Stromal cell of bone marrow (primary cell): ENCODE measurements at regions not wholly inside any gene's neighbourhood (a gene's known extent, or its start where the extent isn't known, plus 50 kb on each side); places are given as distances from the start of the nearest gene placed in this dataset.
"Not testable (repeated sequence)": the region's sequence is repeated elsewhere in the genome, so short reads cannot be mapped to it uniquely, and the experiment has no call there.

Experiments
- DNase-seq: peaks from one replicate; pipeline ENCODE4 v3.0.0-alpha.2; 2012; ENCODE audit warnings: low read depth

DNA sequence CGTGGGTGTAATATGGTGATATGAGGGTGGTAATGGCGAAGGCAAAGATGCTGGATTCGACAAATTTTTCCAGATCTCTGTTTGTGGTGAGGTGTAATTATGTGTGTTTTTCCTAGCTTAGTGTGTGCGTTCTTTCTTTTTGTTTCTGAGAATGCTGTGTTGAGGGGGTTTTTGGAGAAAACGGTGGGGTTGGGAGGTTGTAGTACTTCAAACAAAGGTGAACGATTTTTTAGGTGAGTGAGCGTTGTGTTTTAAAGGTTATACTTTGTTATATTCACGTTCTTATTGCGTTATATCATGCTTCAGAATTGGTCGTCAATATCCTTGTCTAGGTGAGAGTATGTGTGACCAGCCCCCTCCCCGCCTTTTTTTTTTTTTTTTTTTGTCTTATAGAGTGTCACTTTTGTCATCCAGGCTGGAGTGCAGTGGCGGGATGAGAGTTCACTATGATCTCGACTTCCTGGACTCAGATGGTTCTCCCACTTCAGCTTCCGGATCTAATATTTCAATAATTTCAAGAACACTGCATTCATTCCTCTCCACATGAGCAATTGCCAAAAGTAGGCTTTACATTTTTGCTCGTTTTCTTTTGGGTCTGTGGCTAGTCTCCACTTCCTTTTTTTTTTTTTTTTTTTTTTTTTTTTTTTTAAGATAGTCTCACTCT, 82.2 kb upstream of the RNU2-1 start:
- no peak for DNase-seq

DNA sequence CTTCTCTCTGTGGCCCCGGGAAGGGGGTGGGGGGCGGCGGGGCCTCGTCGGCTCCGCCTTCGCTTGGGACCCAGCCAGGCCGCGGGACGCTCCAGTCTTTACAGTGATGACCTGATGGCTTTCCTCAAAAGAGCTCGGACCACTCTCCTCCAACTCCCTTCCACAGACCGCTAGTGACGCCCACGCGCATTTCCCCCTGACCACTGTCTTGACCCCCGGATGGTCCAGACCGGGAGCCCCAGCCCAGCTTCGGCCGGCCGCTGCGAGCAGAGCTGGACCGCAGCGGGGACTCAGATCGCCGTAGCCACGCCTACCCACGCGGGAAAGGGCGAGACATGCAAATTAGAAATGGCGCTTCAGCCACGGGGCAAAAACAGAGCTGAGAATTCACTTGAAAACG, 81.6 kb upstream of the RNU2-1 start:
- no peak for DNase-seq

DNA sequence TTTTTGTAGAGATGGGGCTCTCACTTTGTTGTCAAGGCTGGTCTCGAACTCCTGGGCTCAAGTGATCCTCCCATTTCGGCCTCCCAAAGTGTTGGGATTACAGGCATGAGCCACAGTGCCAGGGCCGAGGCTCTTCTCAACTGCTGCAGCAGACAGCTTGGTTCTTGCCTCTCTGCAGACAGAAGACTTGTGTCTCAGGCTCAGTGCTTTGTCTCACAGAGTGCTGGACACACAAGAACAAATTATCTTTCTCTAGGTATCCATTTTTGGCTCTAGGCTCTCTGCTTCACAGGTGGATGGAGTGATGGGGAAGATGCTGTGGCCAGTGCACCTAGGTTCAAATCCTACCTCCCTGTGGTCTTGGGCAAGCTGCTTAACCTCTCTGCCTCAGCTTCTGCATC, 80.8 kb upstream of the RNU2-1 start:
- DNase-seq: no peak

DNA sequence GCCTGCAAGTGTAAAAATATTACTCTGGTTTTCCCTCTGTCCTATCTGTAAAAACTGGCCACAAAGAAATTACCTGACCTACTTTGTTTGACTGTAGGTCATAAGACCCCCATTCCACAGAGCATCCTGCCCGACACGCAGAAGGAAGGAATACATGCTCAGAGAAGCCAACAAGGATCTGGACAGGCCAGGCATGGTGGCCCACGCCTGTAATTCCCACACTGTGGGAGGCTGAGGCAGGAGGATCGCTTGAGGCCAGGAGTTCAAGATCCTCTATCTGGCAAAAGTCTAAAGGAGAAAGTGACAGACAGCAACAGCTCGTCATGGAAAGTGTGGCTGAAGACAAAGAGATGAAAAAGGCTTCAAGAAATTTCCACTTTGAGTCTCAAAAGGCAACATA, 78.2 kb upstream of the RNU2-1 start:
- DNase-seq: no peak

DNA sequence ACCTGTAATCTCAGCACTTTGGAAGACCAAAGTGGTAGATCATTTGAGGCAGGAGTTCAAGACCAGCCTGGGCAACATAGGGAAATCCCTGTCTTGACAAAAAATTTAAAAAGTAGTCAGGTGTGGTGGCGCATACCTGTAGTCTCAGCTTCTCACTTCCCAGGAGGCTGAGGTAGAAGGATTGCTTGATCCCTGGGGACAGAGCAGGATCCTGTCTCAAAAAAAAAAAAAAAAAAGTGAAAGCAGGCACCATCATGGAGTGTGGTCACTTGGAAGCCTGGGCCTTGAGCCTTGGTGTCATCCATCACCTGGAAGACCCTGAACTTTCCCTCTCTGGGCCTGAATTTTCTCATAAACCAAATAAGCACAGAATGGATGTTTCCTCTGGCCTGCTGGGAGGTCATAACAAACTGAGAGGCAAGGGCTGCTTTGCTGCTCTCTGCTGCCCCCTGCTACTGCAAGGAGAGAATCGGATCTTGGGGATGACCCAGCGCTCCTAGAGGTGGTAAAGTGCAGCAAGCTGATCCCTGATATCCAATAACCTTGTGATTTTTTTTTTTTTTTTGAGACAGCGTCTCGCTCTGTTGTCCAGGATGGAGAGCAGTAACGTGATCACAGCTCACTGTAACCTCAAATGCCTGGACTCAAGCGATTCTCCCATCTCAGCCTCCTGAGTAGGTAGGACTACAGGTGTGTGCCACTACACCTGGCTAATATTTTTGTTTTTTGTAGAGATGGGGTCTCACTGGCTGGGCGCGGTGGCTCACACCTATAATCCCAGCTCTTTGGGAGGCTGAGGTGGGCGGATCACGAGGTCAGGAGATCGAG, 75.9 kb upstream of the RNU2-1 start:
- DNase-seq: no peak

DNA sequence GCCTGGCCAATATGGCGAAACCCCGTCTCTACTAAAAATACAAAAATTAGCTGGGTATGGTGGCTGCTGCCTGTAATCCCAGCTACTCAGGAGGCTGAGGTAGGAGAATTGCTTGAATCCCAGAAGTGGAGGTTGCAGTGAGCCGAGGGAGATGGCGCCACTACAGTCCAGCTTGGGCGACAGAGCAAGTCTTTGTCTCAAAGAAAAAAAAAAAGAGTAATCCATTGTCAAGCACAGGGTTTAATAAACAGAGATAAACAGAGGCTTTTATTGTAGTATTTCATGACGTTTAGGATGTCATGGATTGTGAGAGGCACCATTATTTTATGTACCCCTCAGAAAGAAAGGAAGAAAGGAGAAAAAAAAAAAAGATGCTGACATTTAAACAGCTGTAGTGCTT, 75.2 kb upstream of the RNU2-1 start:
- DNase-seq: no peak

DNA sequence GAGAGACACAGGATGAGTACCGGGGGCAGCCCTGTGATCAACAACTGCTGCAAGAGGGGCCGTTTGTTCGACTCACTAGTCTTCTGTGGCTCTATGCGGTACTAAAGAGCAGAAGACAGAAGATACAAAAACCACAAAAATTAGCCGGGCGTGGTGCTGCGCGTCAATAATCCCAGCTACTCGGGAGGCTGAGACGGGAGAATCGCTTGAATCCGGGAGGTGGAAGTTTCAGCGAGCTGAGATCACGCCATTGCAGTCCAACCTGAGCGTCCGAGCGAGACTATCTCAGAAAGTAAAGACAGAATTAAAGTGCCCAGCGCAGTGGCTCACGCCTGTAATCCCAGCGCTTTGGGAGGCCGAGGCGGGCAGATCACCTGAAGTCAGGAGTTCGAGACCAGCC, 71.0 kb upstream of the RNU2-1 start:
- DNase-seq: not testable (repeated sequence)

DNA sequence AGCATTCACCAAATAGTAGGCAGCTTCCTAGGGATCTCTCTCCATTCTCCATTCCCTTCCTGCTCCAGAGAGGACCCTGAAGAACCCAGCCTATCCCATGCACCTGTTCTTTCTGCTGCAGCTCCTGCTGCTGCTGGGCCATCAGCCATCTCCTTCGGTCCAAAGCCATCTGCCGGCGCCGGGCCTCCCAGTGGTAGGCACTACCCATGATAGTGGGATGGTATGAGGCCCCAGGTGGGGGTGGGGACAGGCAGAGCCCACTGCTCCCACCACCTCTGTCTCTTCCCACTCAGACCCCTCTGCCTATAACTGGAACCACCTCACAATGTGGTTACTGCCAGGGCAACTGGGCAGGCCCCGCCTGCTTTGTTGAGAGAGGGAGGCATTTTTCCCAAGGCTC, 69.3 kb upstream of the RNU2-1 start:
- not testable (repeated sequence) for DNase-seq

DNA sequence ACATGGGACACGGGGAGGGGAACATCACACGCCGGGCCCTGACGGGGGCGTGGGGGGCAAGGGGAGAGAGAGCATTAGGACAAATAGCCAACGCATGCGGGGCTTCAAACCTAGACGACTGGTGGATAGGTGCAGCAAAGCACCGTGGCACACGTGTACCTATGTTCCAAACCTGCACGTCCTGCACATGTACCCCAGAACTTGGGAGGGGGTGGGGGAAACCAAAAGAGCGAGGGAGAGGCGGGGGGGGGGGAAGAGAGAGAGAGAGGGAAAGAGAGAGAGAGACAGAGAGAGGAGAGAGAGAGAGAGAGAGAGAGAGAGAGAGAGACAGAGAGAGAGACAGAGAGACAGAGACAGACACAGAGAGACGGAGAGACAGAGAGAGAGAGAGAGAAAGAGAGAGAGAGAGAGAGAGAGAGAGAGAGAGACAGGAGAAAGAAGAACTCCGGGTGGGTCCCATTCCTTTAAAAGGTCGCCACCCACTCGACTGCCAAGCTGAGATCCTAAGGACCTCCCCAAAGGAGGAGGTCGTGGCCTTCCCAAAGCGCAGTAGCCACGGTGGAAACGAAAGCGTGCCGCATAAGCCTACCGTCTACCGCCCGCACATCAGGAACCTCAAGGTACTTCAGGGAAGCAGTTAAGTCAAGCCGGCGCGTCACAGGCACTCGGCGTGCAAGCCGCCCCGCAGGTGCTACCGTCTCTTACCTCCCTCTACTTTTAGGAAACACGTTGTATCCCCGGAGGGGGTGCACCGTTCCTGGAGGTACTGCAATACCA, 65.7 kb upstream of the RNU2-1 start:
- not testable (repeated sequence) for DNase-seq

DNA sequence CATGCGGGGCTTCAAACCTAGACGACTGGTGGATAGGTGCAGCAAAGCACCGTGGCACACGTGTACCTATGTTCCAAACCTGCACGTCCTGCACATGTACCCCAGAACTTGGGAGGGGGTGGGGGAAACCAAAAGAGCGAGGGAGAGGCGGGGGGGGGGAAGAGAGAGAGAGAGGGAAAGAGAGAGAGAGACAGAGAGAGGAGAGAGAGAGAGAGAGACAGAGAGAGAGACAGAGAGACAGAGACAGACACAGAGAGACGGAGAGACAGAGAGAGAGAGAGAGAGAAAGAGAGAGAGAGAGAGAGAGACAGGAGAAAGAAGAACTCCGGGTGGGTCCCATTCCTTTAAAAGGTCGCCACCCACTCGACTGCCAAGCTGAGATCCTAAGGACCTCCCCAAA, 55.9 kb upstream of the RNU2-1 start:
- DNase-seq: not testable (repeated sequence)

DNA sequence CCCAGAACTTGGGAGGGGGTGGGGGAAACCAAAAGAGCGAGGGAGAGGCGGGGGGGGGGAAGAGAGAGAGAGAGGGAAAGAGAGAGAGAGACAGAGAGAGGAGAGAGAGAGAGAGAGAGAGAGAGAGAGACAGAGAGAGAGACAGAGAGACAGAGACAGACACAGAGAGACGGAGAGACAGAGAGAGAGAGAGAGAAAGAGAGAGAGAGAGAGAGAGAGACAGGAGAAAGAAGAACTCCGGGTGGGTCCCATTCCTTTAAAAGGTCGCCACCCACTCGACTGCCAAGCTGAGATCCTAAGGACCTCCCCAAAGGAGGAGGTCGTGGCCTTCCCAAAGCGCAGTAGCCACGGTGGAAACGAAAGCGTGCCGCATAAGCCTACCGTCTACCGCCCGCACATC, 49.8 kb upstream of the RNU2-1 start:
- not testable (repeated sequence) for DNase-seq
